IMR-90 (cell line): ENCODE measurements at regions not wholly inside any gene's neighbourhood (a gene's known extent, or its start where the extent isn't known, plus 50 kb on each side); places are given as distances from the start of the nearest gene placed in this dataset.
"Not testable (repeated sequence)": the region's sequence is repeated elsewhere in the genome, so short reads cannot be mapped to it uniquely, and the experiment has no call there.

Experiments
- ATAC-seq: fragments of 200-7000 bp; cut with Tn5 transposase; 2 replicates; pipeline ENCODE4 v1.9.1; 2020; ENCODE audit warnings: low read depth, mild to moderate bottlenecking, moderate library complexity
- BruUV-seq: library from RNA; stranded (reverse); fragments of 400-500 nt; replicated peaks from 2 replicates; lab custom pipeline; 2021; lab: Mats Ljungman, UMichigan
- CTCF ChIA-PET: fragments of 300-600 bp; formaldehyde crosslinking; extraction: SDS; loops from one replicate; lab custom pipeline; 2021; ENCODE audit warnings: antibody characterized with exemption; lab: Yijun Ruan, JAX
- POLR2A ChIA-PET: fragments of 300-600 bp; sonication (Branson Sonifier 250); formaldehyde crosslinking; loops from one replicate; lab custom pipeline; 2022; ENCODE audit warnings: antibody characterized with exemption; ENCODE audit not compliant: unreplicated experiment; lab: Charles Lee
- DNase-seq: peaks from one replicate; pipeline ENCODE4 v3.0.0; 2013
- H2AFZ ChIP-seq: replicated peaks from 2 replicates; pipeline ENCODE3; 2013; ENCODE audit warnings: low read length, mild to moderate bottlenecking; ENCODE audit not compliant: poor library complexity
- H2AK5ac ChIP-seq: 2 replicates; pipeline ENCODE4 v1.6.1; 2013; ENCODE audit warnings: low read depth, low read length, inconsistent platforms
- H2AK9ac ChIP-seq: replicated peaks from 2 replicates; pipeline ENCODE3; 2013; ENCODE audit warnings: mild to moderate bottlenecking, low read depth, low read length, moderate library complexity; ENCODE audit not compliant: poor library complexity
- H2BK120ac ChIP-seq: 2 replicates; pipeline ENCODE4 v1.6.1; 2013; ENCODE audit warnings: low read depth, low read length, inconsistent platforms
- H2BK15ac ChIP-seq: 3 replicates; pipeline ENCODE4 v1.6.1; 2013; ENCODE audit warnings: low read depth, low read length, inconsistent platforms
- H2BK20ac ChIP-seq: 2 replicates; pipeline ENCODE4 v1.6.1; 2013; ENCODE audit warnings: low read depth, mild to moderate bottlenecking, inconsistent platforms, low read length, moderate library complexity
- H2BK5ac ChIP-seq: 2 replicates; pipeline ENCODE4 v1.6.1; 2013; ENCODE audit warnings: mild to moderate bottlenecking, low read depth, low read length, inconsistent platforms; ENCODE audit not compliant: poor library complexity, severe bottlenecking
- H3K14ac ChIP-seq: replicated peaks from 2 replicates; pipeline ENCODE4 v1.6.1; 2013; ENCODE audit warnings: low read depth, low read length, inconsistent platforms
- H3K18ac ChIP-seq: 2 replicates; pipeline ENCODE4 v1.6.1; 2013; ENCODE audit warnings: low read depth, low read length, control low read depth
- H3K23ac ChIP-seq: 2 replicates; pipeline ENCODE4 v1.6.1; 2013; ENCODE audit warnings: low read depth, low read length, inconsistent platforms
- H3K27ac ChIP-seq: 2 replicates; pipeline ENCODE4 v1.5.1; 2013; ENCODE audit warnings: mild to moderate bottlenecking, control low read depth, low read length; ENCODE audit not compliant: insufficient read depth
- H3K27me3 ChIP-seq: 2 replicates; pipeline ENCODE4 v1.6.1; 2013; ENCODE audit warnings: low read length; ENCODE audit not compliant: control insufficient read depth, insufficient read depth
- H3K36me3 ChIP-seq: 2 replicates; pipeline ENCODE4 v1.6.1; 2013; ENCODE audit warnings: low read length, mixed read lengths; ENCODE audit not compliant: control insufficient read depth, insufficient read depth
- H3K4ac ChIP-seq: 2 replicates; pipeline ENCODE4 v1.6.1; 2013; ENCODE audit warnings: low read depth, low read length, inconsistent platforms
- H3K4me1 ChIP-seq: 2 replicates; pipeline ENCODE4 v1.6.1; 2013; ENCODE audit warnings: low read length, mixed read lengths; ENCODE audit not compliant: control insufficient read depth, insufficient read depth
- H3K4me2 ChIP-seq: 2 replicates; pipeline ENCODE4 v1.6.1; 2013; ENCODE audit warnings: low read depth, mild to moderate bottlenecking, control low read depth, low read length, moderate library complexity
- H3K4me3 ChIP-seq: 2 replicates; pipeline ENCODE4 v1.5.1; 2013; ENCODE audit warnings: low read depth, mild to moderate bottlenecking, control low read depth, low read length, moderate library complexity; ENCODE audit not compliant: insufficient read depth
- H3K56ac ChIP-seq: 2 replicates; pipeline ENCODE4 v1.6.1; 2013; ENCODE audit warnings: low read length, inconsistent platforms; ENCODE audit not compliant: insufficient read depth; ENCODE audit errors: extremely low read depth
- H3K79me1 ChIP-seq, 2 experiments: 2 replicates each; pipeline ENCODE4 v1.6.1; 2013; ENCODE audit warnings: low read length in 2 of 2, inconsistent platforms in 1 of 2, low read depth in 1 of 2
- H3K9ac ChIP-seq: 2 replicates; pipeline ENCODE4 v1.6.1; 2013; ENCODE audit warnings: low read depth, low read length, control low read depth
- H3K9me1 ChIP-seq: 2 replicates; pipeline ENCODE4 v1.6.1; 2013; ENCODE audit warnings: low read length, inconsistent platforms; ENCODE audit not compliant: insufficient read depth
- H3K9me3 ChIP-seq: 2 replicates; pipeline ENCODE4 v1.6.1; 2013; ENCODE audit warnings: low read length; ENCODE audit not compliant: control insufficient read depth, insufficient read depth
- H4K20me1 ChIP-seq: 2 replicates; pipeline ENCODE4 v1.6.1; 2013; ENCODE audit warnings: low read length, inconsistent platforms; ENCODE audit not compliant: insufficient read depth
- H4K5ac ChIP-seq: 2 replicates; pipeline ENCODE4 v1.6.1; 2013; ENCODE audit warnings: mild to moderate bottlenecking, low read depth, low read length, control low read depth
- H4K8ac ChIP-seq, 2 experiments: 2 replicates each; pipeline ENCODE4 v1.6.1; 2013; ENCODE audit warnings: low read depth in 2 of 2, low read length in 2 of 2, control low read depth in 1 of 2, inconsistent platforms in 1 of 2
- H4K91ac ChIP-seq: 2 replicates; pipeline ENCODE4 v1.6.1; 2013; ENCODE audit warnings: low read depth, low read length, inconsistent platforms; ENCODE audit not compliant: insufficient read depth
- WGBS, 2 experiments: methylation state at CpG; one replicate each; pipeline versions ENCODE4 v1.1.5 to v1.1.7; 2013; ENCODE audit warnings: missing lambda C conversion rate in 2 of 2; ENCODE audit not compliant: insufficient read length in 1 of 2; ENCODE audit errors: extremely low coverage in 2 of 2; 5-methylcytosine and 5-hydroxymethylcytosine counted together
- dilution Hi-C: fragments of 300-500 bp; cut with HindIII; formaldehyde crosslinking; loops from one replicate; pipeline ENCODE4 v1.14.3; 2018; ENCODE audit warnings: low sequenced_read_pairs; ENCODE audit not compliant: unreplicated experiment
- in situ Hi-C: fragments of 300-500 bp; cut with MboI; formaldehyde crosslinking; loops from 3 replicates; pipeline ENCODE4 v1.14.3; 2019; ENCODE audit warnings: low sequenced_read_pairs, inconsistent platforms, mixed read lengths
- intact Hi-C: fragments of 100-400 bp; cut with micrococcal nuclease; formaldehyde crosslinking; loops from 2 replicates; pipeline ENCODE4 v1.10.0; 2022

DNA sequence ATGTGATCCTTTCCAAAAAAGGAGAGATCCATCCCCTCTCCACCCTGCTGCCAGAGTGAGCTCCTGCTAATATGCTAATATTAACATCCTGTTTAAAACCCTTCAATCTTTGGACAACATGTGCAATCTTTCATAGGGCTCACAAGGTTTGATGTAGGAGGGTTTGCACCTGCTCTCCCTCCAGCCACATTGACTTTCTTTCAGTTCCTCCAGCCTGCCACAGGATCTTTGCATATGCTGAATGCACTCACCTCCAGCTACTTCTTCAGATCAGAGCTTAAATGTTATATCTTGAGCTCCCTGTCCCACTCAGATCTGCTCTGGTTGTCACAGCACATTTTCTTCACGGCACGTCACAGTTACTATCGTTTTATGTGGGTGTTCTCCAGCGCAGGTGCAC is 75.0 kb upstream of the NOMO2 start:
- H2AFZ ChIP-seq, H4K20me1 ChIP-seq, POLR2A ChIA-PET, H3K23ac ChIP-seq, in situ Hi-C loops, H3K4me1 ChIP-seq, H2BK120ac ChIP-seq, H2AK9ac ChIP-seq, H2AK5ac ChIP-seq, H4K91ac ChIP-seq, H2BK5ac ChIP-seq, intact Hi-C loops, H3K27ac ChIP-seq, H4K5ac ChIP-seq, H3K4me3 ChIP-seq, H3K4me2 ChIP-seq, H3K18ac ChIP-seq, H4K8ac ChIP-seq, DNase-seq, CTCF ChIA-PET, H3K56ac ChIP-seq, H3K36me3 ChIP-seq, H3K9ac ChIP-seq, H2BK20ac ChIP-seq, H2BK15ac ChIP-seq, BruUV-seq, ATAC-seq, H3K9me3 ChIP-seq, H3K14ac ChIP-seq, H3K27me3 ChIP-seq, H3K9me1 ChIP-seq, dilution Hi-C loops, H3K4ac ChIP-seq, H3K79me1 ChIP-seq: not testable (repeated sequence)
- no CpG with 5 or more reads among the region's 4 CpGs for WGBS, 2 experiments

DNA sequence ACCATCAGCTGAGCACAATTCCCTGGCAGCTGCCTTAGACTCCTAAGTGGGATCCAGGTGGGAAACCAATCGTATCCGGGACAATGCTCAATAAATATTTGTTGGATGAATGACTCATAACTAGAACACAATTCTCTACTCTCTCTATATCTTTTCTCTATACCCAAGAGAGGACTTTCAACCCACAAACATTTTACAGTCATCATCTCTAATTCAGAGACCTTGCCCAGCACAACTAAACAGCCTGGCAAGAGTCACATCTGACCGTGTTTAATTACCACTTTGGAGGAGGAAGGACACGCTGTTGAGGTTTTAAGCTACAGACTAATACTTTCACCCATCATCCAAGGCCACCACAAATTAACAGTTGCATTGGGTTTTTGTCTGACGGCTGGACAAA is 74.3 kb upstream of the NOMO2 start:
- H3K9me1 ChIP-seq, H3K56ac ChIP-seq, H2AFZ ChIP-seq, POLR2A ChIA-PET, H3K18ac ChIP-seq, H2BK20ac ChIP-seq, H3K14ac ChIP-seq, H3K27me3 ChIP-seq, H2BK120ac ChIP-seq, H3K27ac ChIP-seq, H2AK9ac ChIP-seq, H3K4me1 ChIP-seq, H2AK5ac ChIP-seq, BruUV-seq, H3K4me3 ChIP-seq, H3K36me3 ChIP-seq, H3K9ac ChIP-seq, dilution Hi-C loops, H2BK5ac ChIP-seq, H3K9me3 ChIP-seq, DNase-seq, H4K5ac ChIP-seq, in situ Hi-C loops, CTCF ChIA-PET, H4K8ac ChIP-seq, H2BK15ac ChIP-seq, H4K91ac ChIP-seq, H3K23ac ChIP-seq, intact Hi-C loops, H3K79me1 ChIP-seq, H3K4me2 ChIP-seq, H4K20me1 ChIP-seq, ATAC-seq, H3K4ac ChIP-seq: not testable (repeated sequence)
- whole genome bisulfite sequencing, 2 experiments, result no CpG with 5 or more reads among the region's 5 CpGs
